Cardiac fibroblast (primary cell): ENCODE measurements at regions not wholly inside any gene's neighbourhood (a gene's known extent, or its start where the extent isn't known, plus 50 kb on each side); places are given as distances from the start of the nearest gene placed in this dataset.

Experiments
- DNase-seq, 2 donors: peaks; one replicate each; pipeline versions ENCODE4 v3.0.0 to v3.0.0-alpha.2; 2010; ENCODE audit warnings: low read depth in 2 of 2
- H3K4me3 ChIP-seq, 2 donors: replicated peaks in 1 of 2; 1 replicate in 1 of 2; 2 replicates in 1 of 2; pipeline ENCODE4 v1.5.1; 2011; ENCODE audit warnings: low read depth in 2 of 2, low read length in 2 of 2, mild to moderate bottlenecking in 2 of 2, moderate library complexity in 1 of 2
- TF ChIP-seq, protein P1 (sequence below): IDR thresholded peaks from one replicate; pipeline ENCODE4 v1.5.1; 2011; ENCODE audit warnings: low read depth, mild to moderate bottlenecking, low read length, inconsistent platforms

DNA sequence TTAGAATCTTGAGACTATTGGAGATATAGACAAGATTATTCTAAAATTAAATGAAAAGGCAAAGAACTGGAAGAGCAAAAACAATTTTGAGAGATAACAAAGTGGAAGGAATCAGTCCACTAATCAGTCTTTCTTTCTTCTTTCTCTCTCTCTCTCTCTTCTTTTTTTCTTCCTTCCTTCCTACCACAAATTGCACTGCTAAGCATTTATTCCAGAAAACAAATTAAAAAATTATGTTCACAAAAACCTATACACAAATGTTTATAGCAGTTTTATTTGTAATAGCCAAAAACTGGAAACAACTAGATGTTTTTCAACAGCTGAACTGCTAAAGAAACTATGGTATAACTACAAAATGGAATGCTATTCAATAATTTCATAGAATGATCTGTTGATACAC lies 291.9 kb upstream of the FTMT start:
- no peak overlapping the region for H3K4me3 ChIP-seq
- no peak for DNase-seq
- TF ChIP-seq, protein P1, sequence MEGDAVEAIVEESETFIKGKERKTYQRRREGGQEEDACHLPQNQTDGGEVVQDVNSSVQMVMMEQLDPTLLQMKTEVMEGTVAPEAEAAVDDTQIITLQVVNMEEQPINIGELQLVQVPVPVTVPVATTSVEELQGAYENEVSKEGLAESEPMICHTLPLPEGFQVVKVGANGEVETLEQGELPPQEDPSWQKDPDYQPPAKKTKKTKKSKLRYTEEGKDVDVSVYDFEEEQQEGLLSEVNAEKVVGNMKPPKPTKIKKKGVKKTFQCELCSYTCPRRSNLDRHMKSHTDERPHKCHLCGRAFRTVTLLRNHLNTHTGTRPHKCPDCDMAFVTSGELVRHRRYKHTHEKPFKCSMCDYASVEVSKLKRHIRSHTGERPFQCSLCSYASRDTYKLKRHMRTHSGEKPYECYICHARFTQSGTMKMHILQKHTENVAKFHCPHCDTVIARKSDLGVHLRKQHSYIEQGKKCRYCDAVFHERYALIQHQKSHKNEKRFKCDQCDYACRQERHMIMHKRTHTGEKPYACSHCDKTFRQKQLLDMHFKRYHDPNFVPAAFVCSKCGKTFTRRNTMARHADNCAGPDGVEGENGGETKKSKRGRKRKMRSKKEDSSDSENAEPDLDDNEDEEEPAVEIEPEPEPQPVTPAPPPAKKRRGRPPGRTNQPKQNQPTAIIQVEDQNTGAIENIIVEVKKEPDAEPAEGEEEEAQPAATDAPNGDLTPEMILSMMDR: no peak

DNA sequence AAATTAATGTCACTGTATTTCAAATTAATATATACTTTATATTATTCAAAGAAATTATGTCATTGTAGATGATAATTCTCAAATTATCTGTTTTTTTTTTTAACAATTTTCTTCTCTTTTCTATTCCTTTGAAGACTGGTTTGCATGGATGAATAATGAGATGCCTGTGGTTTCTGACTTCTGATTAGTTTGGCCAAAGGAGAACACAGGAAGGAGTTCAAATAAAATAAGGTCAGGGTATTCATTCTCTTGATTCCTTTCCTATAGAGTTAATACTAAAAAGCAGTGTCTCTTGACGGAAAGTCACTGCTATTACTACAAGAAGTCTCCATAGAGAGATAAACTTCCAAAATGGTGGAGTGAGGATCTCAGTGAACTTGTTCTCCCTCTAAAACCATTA lies 279.6 kb upstream of the FTMT start:
- TF ChIP-seq, protein P1: no peak
- no peak for DNase-seq
- H3K4me3 ChIP-seq: no peak overlapping the region

DNA sequence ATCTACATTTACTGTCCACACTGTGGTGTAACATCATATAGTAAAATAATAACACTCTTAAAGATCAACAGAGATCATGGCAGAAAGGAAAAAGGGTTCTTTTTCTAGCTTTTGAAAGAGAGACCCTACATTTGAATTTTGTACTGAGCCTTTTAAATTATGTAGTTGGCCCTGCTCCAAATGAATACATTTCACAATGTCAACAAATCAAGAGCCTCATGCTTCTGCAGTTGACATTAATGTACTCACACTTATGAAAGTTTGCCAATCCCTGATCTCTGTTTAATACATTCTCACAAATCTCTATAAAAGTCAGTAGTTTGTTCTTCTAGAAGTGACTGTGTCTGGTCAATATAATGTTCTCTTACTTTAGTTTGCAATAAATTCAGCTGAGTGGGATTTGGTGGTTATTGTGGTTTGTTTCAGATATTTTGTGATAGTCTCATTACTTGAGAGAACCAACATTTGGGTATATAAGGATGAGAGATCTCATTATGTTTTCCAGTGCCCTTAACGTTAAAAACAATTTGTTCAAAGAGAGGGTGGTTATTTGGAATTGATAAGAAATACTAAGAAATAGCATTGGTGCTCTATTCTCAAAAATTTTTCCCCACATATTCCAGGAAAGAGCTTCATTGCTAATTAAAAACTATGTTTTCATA lies 277.8 kb upstream of the FTMT start:
- TF ChIP-seq, protein P1: no peak
- DNase-seq: no peak
- H3K4me3 ChIP-seq: no peak overlapping the region

- H3K4me3 ChIP-seq: no peak overlapping the region
- TF ChIP-seq, protein P1: no peak
- no peak for DNase-seq
These were observed 270.1 kb upstream of the FTMT start for GRCh38 chr5:121581588-121581987.

DNA sequence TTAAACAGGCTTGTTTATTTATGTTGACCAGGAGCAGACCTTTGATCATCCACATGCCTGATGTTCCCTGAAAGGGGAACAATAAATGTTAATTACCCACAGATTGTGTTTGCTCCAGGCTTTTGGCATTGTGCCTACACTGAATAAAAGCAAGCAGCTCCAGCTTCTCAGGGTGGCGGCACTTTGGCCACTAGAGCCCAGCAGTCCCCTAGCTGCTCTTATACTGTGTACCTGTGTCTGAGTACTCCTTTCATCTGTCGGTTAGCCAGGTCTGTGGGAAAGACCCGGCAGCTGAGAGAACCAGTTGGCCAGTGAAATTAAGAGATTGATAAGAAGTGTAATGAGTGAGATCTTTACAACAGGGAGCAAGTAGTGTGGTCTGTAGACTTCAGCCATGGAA lies 254.8 kb upstream of the FTMT start:
- H3K4me3 ChIP-seq: no peak overlapping the region
- no peak for DNase-seq
- TF ChIP-seq, protein P1: no peak

DNA sequence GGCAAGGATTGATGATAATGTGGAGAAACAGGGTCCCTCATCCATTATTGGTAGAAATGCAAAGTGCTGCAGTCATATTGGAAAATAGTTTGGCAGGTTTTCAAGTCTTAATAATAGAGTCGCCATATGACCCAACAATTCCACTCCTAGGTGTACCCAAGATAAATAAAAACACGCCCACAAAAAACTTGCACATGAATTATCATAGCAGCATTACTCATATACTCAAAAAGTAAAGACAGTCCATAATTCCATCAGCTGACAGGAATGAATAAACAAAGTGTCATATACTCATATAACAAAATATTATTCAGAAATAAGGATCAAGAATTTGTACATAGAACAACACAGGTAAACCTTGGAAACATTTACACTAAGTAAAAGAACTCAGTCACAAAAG lies 242.9 kb upstream of the FTMT start:
- no peak for DNase-seq
- H3K4me3 ChIP-seq: no peak overlapping the region
- TF ChIP-seq, protein P1: no peak

DNA sequence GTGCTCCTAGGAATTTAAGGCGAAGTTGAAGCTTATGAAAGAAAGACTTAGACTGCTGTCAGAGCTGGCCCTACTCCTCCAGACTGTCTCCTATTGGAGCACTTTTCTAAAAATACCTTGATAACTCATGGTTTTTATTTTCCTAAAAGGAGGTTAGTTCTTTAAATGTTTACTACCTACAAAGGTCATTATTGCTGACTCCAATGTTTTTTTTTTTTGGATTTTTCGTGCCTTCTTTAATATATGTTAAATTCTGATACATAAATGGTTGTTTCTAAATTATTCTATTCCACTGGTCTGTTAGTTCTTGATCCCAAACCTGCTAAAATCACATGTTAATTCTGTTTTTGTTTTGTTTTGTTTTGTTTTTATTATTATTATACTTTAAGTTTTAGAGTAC lies 227.6 kb upstream of the FTMT start:
- TF ChIP-seq, protein P1: no peak
- no peak overlapping the region for H3K4me3 ChIP-seq
- no peak for DNase-seq
